Lower leg skin (tissue), 3 donors: ENCODE measurements at regions not wholly inside any gene's neighbourhood (a gene's known extent, or its start where the extent isn't known, plus 50 kb on each side); places are given as distances from the start of the nearest gene placed in this dataset.

Experiments used
- CTCF ChIP-seq, 3 donors: fragments of 450-650 bp; IDR thresholded peaks; one replicate each; pipeline ENCODE4 v1.5.1; 2016; ENCODE audit warnings: antibody characterized with exemption in 3 of 3, mild to moderate bottlenecking in 3 of 3, moderate library complexity in 2 of 3
- POLR2A ChIP-seq, 2 donors: fragments of 450-650 bp; IDR thresholded peaks; one replicate each; pipeline ENCODE4 v1.6.1; 2016 to 2017; ENCODE audit warnings: antibody characterized with exemption in 2 of 2, mild to moderate bottlenecking in 1 of 2, moderate library complexity in 1 of 2

GRCh38 chr2:37786854-37787253, 115.4 kb upstream of the CDC42EP3 start:
- TF ChIP-seq CTCF (IDR thresholded peaks at IDR 0.05) (no peak), POLR2A (IDR thresholded peaks at IDR 0.05) (no peak)
